Activated T-cell treated with anti-CD3 and anti-CD28 coated beads, Interleukin-2, amount 50 U/mL, for 24 hours (primary cell): ENCODE measurements at regions not wholly inside any gene's neighbourhood (a gene's known extent, or its start where the extent isn't known, plus 50 kb on each side); places are given as distances from the start of the nearest gene placed in this dataset.

Source experiments
- DNase-seq: peaks from one replicate; pipeline ENCODE4 v3.0.0-alpha.2; 2020
- H3K27ac Mint-ChIP-seq: 2 replicates; pipeline ENCODE4 v1.8.0; 2020; ENCODE audit warnings: mild to moderate bottlenecking, mixed read lengths
- H3K27me3 Mint-ChIP-seq: 2 replicates; pipeline ENCODE4 v1.8.0; 2020; ENCODE audit warnings: mixed read lengths
- H3K36me3 Mint-ChIP-seq: 2 replicates; pipeline ENCODE4 v1.8.0; 2020; ENCODE audit warnings: low read depth, mixed read lengths
- H3K4me1 Mint-ChIP-seq: 2 replicates; pipeline ENCODE4 v1.8.0; 2020; ENCODE audit warnings: low read depth, mixed read lengths
- H3K4me3 Mint-ChIP-seq: 2 replicates; pipeline ENCODE4 v1.8.0; 2020; ENCODE audit warnings: mild to moderate bottlenecking, moderate library complexity, mixed read lengths
- H3K9me3 Mint-ChIP-seq: 2 replicates; pipeline ENCODE4 v1.8.0; 2020; ENCODE audit warnings: mixed read lengths

DNA sequence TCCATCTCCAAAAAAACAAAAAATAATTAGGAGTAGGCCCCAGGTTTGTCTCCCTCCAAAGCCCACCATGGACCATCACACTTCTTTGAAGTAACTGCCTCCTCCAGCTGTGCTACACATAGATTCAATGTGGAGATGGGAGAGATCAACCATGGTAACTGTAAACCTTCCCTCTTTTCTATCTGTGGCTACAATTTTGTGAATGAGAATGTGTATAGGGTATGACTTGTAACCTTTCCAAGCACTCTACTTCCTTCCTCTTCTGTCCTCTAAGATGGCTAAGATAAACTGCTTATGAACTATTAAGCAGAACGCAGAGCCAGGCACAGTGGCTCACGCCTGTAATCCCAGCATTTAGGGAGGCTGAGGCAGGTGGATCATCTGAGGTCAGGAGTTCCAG is 55.5 kb upstream of the ATP11B start:
- Mint-ChIP-seq H3K4me3 (no peak overlapping the region), H3K27me3 (peaks cover 10% of the 10 kb centered on the region), H3K27ac (no peak overlapping the region), H3K36me3 (no peaks in the 10 kb centered on the region), H3K9me3 (no peaks in the 10 kb centered on the region), H3K4me1 (peaks cover 3% of the 10 kb centered on the region)
- no peak for DNase-seq

DNA sequence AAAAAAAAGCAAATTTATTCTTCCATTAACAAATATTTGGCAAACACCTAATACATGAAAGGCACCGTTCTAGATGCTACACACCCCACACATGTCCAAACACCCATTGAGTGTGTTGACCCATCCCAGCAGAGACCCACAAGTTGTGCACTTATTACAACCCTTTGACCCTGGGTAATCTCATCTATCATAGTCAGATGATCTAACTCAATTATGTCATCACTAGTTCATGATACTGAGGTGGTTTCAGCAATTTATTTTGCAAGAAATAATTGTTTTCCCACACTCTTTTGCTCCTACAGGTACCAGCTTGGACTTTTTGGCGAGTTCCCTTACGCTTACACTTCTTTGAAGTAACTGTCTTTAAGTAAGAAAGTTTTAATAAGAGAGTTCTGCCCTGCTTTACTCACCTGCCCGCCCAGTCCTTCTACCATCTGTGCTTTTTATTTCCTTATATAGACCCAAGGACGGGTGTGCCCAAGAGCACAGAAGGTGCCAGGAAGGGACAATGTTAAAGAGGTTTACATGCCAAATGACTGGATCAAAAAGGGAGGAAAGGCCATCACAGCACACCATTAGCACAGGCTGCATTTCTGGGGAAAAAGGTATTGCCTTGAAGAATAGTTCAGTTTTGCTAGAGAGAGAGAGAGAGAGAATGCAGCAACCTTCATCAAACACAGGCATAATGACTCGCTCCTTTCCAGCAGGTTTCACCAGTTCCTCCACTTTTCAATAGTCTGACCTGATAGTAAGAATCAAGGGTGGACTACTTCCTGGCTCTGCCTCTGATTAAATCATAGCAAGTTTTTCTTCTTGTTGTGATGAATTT is 54.5 kb upstream of the ATP11B start:
- H3K27me3 Mint-ChIP-seq, result peaks cover 10% of the 10 kb centered on the region
- H3K27ac Mint-ChIP-seq, result no peak overlapping the region
- no peak for DNase-seq
- peaks cover 3% of the 10 kb centered on the region for H3K4me1 Mint-ChIP-seq
- no peaks in the 10 kb centered on the region for H3K36me3 Mint-ChIP-seq
- no peaks in the 10 kb centered on the region for H3K9me3 Mint-ChIP-seq
- H3K4me3 Mint-ChIP-seq, result no peak overlapping the region

DNA sequence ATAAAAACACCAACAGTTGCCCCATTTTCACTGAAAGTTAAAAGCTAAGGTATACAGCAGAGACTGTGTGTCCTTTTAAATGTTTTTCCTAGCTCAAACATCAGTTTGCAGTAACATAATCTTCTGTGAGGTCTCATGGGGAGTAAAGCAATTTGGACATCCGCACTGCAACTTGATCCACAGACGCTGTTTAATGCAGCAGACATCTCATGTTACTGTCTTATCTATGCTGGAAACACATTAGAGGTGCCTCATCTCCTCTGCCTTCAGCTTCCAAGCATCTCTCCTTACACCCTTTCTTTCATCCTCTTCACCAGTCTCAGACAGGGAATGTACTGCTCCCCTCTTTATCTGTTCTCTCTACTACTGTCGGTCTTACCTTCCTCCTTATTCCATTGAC is 53.7 kb upstream of the ATP11B start:
- DNase-seq, result no peak
- Mint-ChIP-seq H3K27ac (no peak overlapping the region), H3K9me3 (no peaks in the 10 kb centered on the region), H3K4me1 (peaks cover 3% of the 10 kb centered on the region), H3K4me3 (no peak overlapping the region), H3K36me3 (no peaks in the 10 kb centered on the region), H3K27me3 (peaks cover 10% of the 10 kb centered on the region)

DNA sequence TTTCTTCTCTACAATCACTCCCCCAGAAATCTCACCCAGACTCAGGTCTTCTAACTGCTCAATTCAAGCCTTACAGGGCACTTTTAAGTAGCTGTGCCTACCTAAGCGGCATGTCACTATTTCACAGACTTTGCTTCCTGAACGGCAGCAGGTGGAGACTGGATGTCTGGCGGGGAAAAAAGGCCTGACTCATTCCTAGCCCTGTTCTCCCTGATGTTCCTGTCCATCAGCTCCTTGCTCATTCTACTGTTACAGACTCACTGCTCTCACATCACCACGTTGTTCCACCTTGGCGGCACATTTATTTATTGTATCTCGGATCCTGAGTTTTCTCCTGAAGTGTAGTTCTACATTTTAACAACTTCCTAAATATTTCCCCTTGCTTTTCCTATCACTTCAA is 52.6 kb upstream of the ATP11B start:
- Mint-ChIP-seq H3K27me3 (peaks cover 10% of the 10 kb centered on the region), H3K4me1 (peaks cover 3% of the 10 kb centered on the region), H3K36me3 (no peaks in the 10 kb centered on the region), H3K27ac (no peak overlapping the region), H3K4me3 (no peak overlapping the region), H3K9me3 (no peaks in the 10 kb centered on the region)
- no peak for DNase-seq

DNA sequence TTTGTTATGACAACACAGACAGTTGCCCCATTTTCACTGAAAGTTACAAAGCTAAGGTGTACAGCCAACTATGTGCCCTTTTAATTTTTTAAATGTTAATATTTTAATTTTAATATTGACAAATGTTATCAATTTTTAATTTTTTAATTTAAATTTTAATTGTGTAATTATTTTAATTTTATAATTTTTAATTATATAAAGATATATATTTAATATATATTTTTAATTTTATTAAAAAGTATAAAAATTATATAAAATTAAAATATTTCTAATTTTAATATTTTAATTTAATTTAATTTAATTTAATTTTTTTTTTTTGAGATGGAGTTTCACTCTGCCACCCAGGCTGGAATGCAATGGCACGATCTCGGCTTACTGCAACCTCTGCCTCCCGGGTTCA is 52.1 kb upstream of the ATP11B start:
- no peak overlapping the region for H3K4me3 Mint-ChIP-seq
- DNase-seq, result no peak
- H3K9me3 Mint-ChIP-seq, result no peaks in the 10 kb centered on the region
- no peak overlapping the region for H3K27ac Mint-ChIP-seq
- no peaks in the 10 kb centered on the region for H3K36me3 Mint-ChIP-seq
- H3K27me3 Mint-ChIP-seq, result peaks cover 10% of the 10 kb centered on the region
- peaks cover 3% of the 10 kb centered on the region for H3K4me1 Mint-ChIP-seq
